ENCODE measurements at regions not wholly inside any gene's neighbourhood (a gene's known extent, or its start where the extent isn't known, plus 50 kb on each side); places are given as distances from the start of the nearest gene placed in this dataset.

GRCh38 chr1:173276922-173277800 is 70.0 kb upstream of the TNFSF4 start:
- no peaks in the 10 kb centered on the region for H3K36me3 Mint-ChIP-seq (ENCODE audit: low read depth)
- H3K4me3 Mint-ChIP-seq: no peak overlapping the region
- no peak for DNase-seq (ENCODE audit: low read depth, low spot score)
- H3K9me3 Mint-ChIP-seq: no peaks in the 10 kb centered on the region
- no peak overlapping the region for H3K27ac Mint-ChIP-seq (ENCODE audit: unreplicated experiment)
- TF ChIP-seq, protein P1, sequence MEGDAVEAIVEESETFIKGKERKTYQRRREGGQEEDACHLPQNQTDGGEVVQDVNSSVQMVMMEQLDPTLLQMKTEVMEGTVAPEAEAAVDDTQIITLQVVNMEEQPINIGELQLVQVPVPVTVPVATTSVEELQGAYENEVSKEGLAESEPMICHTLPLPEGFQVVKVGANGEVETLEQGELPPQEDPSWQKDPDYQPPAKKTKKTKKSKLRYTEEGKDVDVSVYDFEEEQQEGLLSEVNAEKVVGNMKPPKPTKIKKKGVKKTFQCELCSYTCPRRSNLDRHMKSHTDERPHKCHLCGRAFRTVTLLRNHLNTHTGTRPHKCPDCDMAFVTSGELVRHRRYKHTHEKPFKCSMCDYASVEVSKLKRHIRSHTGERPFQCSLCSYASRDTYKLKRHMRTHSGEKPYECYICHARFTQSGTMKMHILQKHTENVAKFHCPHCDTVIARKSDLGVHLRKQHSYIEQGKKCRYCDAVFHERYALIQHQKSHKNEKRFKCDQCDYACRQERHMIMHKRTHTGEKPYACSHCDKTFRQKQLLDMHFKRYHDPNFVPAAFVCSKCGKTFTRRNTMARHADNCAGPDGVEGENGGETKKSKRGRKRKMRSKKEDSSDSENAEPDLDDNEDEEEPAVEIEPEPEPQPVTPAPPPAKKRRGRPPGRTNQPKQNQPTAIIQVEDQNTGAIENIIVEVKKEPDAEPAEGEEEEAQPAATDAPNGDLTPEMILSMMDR (conservative IDR thresholded peaks at IDR 0.05): no peak
- H3K27me3 Mint-ChIP-seq (ENCODE audit: low read depth): no peaks in the 10 kb centered on the region
- H3K4me1 Mint-ChIP-seq: no peaks in the 10 kb centered on the region

GRCh38 chr1:173280899-173281660 is 73.9 kb upstream of the TNFSF4 start:
- no peak overlapping the region for H3K27ac Mint-ChIP-seq (ENCODE audit: unreplicated experiment)
- H3K36me3 Mint-ChIP-seq (ENCODE audit: low read depth): no peaks in the 10 kb centered on the region
- no peaks in the 10 kb centered on the region for H3K27me3 Mint-ChIP-seq (ENCODE audit: low read depth)
- no peak overlapping the region for H3K4me3 Mint-ChIP-seq
- DNase-seq (ENCODE audit: low read depth, low spot score): no peak
- TF ChIP-seq, protein P1 (conservative IDR thresholded peaks at IDR 0.05): no peak
- no peaks in the 10 kb centered on the region for H3K9me3 Mint-ChIP-seq
- no peaks in the 10 kb centered on the region for H3K4me1 Mint-ChIP-seq

GRCh38 chr1:173285048-173285447 is 77.9 kb upstream of the TNFSF4 start:
- DNase-seq (ENCODE audit: low read depth, low spot score): no peak
- H3K4me3 Mint-ChIP-seq: no peak overlapping the region

DNA sequence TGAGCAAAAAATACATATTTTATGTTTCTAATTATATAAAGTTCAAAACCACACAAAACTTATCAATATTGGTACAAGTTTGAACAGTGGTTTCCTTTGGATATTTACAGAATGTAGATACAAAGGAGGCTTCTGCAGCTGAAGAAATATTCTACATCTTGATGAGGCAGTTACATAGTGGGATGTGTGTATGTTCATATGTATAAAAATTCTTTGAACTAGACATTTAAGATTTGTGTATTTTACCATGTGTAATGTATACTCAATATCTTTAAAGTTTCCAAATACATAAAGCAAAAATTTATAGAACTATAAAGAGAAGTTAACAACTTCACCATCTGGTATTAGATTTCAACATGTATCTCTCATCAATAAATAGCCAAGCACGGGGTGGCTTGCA is 80.7 kb upstream of the TNFSF4 start:
- H3K27ac Mint-ChIP-seq (ENCODE audit: unreplicated experiment): no peak overlapping the region
- no peak for DNase-seq (ENCODE audit: low read depth, low spot score)
- no peaks in the 10 kb centered on the region for H3K36me3 Mint-ChIP-seq (ENCODE audit: low read depth)
- peaks cover 6% of the 10 kb centered on the region for H3K9me3 Mint-ChIP-seq
- H3K4me3 Mint-ChIP-seq: no peak overlapping the region
- H3K4me1 Mint-ChIP-seq: no peaks in the 10 kb centered on the region
- TF ChIP-seq, protein P1 (conservative IDR thresholded peaks at IDR 0.05): no peak
- H3K27me3 Mint-ChIP-seq (ENCODE audit: low read depth): no peaks in the 10 kb centered on the region

More at GRCh38 chr1:173285048-173285447, 77.9 kb upstream of the TNFSF4 start:
- TF ChIP-seq, protein P1 (conservative IDR thresholded peaks at IDR 0.05): no peak
- Mint-ChIP-seq H3K4me1 (no peaks in the 10 kb centered on the region), H3K36me3 (ENCODE audit: low read depth) (no peaks in the 10 kb centered on the region), H3K9me3 (peaks cover 1% of the 10 kb centered on the region), H3K27ac (ENCODE audit: unreplicated experiment) (no peak overlapping the region), H3K27me3 (ENCODE audit: low read depth) (no peaks in the 10 kb centered on the region)

DNA sequence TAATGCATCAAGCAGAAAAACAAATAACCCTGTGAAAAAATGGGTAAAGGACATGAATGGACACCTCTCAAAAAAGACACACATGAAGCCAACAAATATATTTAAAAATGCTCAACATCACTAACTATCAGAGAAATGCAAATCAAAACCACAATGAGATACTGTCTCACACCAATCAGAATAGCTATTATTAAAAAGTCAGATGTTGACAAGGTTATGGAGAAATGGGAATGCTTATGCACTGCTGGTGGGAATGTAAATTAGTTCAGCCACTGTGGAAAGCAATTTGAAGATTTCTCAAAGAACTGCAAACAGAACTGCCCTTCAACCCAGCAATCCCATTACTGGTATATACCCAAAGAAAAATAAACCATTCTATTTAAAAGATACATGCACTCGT is 86.6 kb upstream of the TNFSF4 start:
- Mint-ChIP-seq H3K36me3 (ENCODE audit: low read depth) (no peaks in the 10 kb centered on the region), H3K9me3 (peaks cover 6% of the 10 kb centered on the region), H3K4me3 (no peak overlapping the region), H3K4me1 (no peaks in the 10 kb centered on the region), H3K27me3 (ENCODE audit: low read depth) (no peaks in the 10 kb centered on the region), H3K27ac (ENCODE audit: unreplicated experiment) (no peak overlapping the region)
- DNase-seq (ENCODE audit: low read depth, low spot score): no peak
- TF ChIP-seq, protein P1 (conservative IDR thresholded peaks at IDR 0.05): no peak
